ENCODE measurements at regions not wholly inside any gene's neighbourhood (a gene's known extent, or its start where the extent isn't known, plus 50 kb on each side); places are given as distances from the start of the nearest gene placed in this dataset.
"Not testable (repeated sequence)": the region's sequence is repeated elsewhere in the genome, so short reads cannot be mapped to it uniquely, and the experiment has no call there.

DNA sequence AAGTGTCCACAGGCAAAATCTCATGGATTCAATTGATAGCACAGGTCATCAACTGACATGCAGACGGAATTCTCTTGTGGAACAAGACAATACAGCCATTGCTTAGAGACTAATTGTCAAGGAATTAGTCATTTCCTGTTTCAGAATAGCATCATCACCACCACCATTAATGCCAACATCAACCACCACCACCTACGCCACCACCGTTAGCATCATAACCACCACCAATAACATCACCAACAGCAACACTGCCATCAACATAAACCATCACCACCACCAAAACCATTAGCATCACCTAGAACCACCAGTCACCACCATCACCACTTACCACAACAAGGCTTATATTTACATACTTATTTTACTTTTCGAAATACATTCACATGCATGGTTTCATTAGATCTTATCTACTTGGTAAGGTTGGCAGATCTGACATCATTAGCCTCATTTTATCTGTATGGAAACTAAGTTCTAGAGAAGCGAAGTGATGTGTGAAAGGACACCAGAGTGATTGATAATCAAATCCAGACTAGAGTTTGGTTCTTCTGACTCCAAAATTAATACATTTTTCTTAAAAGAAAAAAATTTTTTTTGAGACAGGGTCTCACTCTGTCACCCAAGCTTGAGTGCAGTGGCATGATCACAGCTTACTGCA, 2733.8 kb upstream of the TPTE start:
- H3K4me1 ChIP-seq; intact Hi-C loops (cut with DNase I): not testable (repeated sequence)

DNA sequence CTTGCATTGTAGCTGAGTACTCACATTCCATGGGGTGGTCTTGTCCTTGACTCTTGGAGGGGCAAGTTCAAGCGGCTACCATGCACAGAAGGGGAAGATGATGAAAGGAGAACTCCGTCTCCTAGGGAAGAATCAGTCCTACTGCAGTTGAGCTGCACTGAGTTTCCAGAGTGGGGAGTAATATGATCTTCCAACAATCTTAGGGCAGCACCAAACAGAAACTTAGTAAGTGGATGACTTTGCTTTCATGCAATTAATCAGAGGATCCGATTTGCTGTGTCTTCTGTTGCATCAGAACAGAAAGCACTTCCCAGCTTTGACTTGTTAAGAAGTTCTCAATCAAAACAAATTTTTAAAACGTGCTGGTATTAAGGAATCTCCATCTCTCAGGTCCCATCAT, 2727.6 kb upstream of the TPTE start:
- H3K36me3 ChIP-seq (replicated peaks in 1 of 2; ENCODE audit: insufficient read depth in 1 of 2, low read depth in 2 of 2); H3K4me1 ChIP-seq; H3K27ac ChIP-seq; H3K9me3 ChIP-seq; H3K4me3 ChIP-seq; H3K27me3 ChIP-seq; intact Hi-C loops (cut with DNase I); ATAC-seq; DNase-seq: not testable (repeated sequence)
- no CpG with 5 or more reads among the region's 4 CpGs for WGBS, 2 donors

More for the DNA sequence above, 2733.8 kb upstream of the TPTE start:
- ATAC-seq; H3K36me3 ChIP-seq (replicated peaks in 1 of 2; ENCODE audit: insufficient read depth in 1 of 2, low read depth in 2 of 2); DNase-seq; H3K4me3 ChIP-seq; H3K9me3 ChIP-seq; H3K27ac ChIP-seq; H3K27me3 ChIP-seq: not testable (repeated sequence)
- WGBS, 2 donors = no CpG with 5 or more reads among the region's 5 CpGs

DNA sequence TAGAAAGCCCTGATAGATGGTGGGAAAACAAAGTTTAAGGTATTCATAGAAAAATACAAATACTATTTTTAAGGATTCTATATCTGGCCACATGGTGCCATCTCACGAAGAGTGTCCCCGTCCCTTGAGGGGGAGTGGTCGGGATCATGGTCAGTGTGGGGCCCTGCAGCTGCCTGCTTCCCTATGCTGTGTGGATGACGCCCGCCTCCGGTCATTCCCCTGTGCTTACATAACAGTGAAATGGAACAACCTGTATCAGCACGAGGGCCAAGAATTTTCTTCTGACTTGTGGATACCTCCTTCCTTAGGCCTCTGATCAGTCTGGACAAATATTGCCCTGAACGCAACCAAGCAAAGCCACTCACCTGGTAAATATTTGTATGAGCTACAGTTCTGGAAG, 2724.1 kb upstream of the TPTE start:
- H3K4me1 ChIP-seq; H3K9me3 ChIP-seq; H3K4me3 ChIP-seq; DNase-seq; intact Hi-C loops (cut with DNase I); ATAC-seq; H3K36me3 ChIP-seq (replicated peaks in 1 of 2; ENCODE audit: insufficient read depth in 1 of 2, low read depth in 2 of 2); H3K27ac ChIP-seq; H3K27me3 ChIP-seq: not testable (repeated sequence)
- WGBS, 2 donors = no CpG with 5 or more reads among the region's 8 CpGs

DNA sequence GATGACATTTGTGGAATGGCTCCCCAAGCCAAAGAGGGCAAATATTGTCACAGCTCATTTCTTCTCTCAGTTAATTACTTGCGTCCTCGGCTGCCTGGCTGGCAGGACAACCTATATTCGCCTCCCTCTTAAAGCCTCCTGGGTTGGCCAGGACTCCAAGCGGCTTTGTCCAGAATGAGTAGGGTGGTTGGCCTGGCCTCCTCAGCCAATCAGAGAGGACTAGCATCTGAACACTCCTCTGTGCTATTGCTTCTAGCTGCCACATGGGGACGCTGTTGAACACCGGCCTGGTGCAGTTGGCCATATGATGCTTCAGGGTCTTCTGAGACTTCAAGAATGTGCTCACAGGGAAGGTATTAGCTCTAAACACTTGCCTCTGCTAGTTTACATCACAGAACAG, 2722.9 kb upstream of the TPTE start:
- intact Hi-C loops (cut with DNase I) = not testable (repeated sequence)

DNA sequence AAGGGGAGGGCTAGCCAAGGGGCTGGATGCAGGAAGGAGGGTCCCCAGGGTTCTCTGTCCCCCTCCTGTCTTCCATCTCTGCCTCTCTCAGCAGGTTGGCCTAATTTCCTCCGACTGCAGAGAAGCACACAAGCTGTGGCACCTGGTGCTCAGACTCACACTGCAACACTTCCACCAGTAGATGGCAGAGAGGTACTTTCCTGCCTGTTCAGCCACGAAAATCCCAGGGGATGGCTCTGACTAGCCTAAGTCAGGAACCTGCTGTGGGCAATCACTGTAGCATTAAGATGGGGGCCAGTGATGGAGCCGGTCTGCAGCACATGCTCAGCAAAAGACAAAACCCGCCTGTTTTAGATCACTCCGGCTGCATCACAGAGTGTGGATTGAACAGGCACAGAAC, 2721.7 kb upstream of the TPTE start:
- peak; percentile 50 for ATAC-seq
- intact Hi-C loops (cut with DNase I) = not testable (repeated sequence)

More for the DNA sequence above, 2722.9 kb upstream of the TPTE start:
- not testable (repeated sequence) for H3K27ac ChIP-seq; H3K4me1 ChIP-seq; H3K9me3 ChIP-seq; H3K27me3 ChIP-seq; DNase-seq; H3K4me3 ChIP-seq; ATAC-seq; H3K36me3 ChIP-seq (replicated peaks in 1 of 2; ENCODE audit: insufficient read depth in 1 of 2, low read depth in 2 of 2)
- WGBS, 2 donors = 46% methylated on average over 2 of the region's 6 CpGs; no CpG with 5 or more reads in 1 of the 2 donors

DNA sequence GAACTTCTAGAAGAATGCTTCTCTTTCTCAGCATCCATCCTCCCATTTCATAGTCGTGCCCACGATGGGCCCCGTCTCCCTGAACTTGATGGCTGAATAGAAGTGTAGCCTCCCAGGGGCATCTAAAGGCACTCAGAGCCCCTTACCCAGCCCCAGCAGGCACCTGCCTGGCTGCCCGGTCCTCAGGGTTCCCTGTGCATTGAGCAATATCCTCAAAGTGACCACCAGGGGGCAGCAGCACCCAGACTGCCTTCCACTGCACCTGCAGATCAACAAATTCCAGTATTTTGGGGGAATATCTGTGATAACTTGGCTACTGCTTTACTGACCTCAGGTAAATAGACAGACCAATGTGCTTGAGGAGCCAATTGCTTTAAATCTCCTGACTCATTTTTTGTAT, 2707.9 kb upstream of the TPTE start:
- H3K4me1 ChIP-seq; H3K36me3 ChIP-seq (replicated peaks in 1 of 2; ENCODE audit: insufficient read depth in 1 of 2, low read depth in 2 of 2); H3K27me3 ChIP-seq; H3K27ac ChIP-seq; DNase-seq; H3K9me3 ChIP-seq; H3K4me3 ChIP-seq; intact Hi-C loops (cut with DNase I); ATAC-seq: not testable (repeated sequence)
- no CpG with 5 or more reads among the region's 4 CpGs for WGBS, 2 donors

More for the DNA sequence above, 2721.7 kb upstream of the TPTE start:
- not testable (repeated sequence) for H3K27ac ChIP-seq; H3K36me3 ChIP-seq (replicated peaks in 1 of 2; ENCODE audit: insufficient read depth in 1 of 2, low read depth in 2 of 2); H3K4me1 ChIP-seq; DNase-seq; H3K27me3 ChIP-seq; H3K4me3 ChIP-seq; H3K9me3 ChIP-seq
- WGBS, 2 donors = no CpG with 5 or more reads among the region's 5 CpGs

DNA sequence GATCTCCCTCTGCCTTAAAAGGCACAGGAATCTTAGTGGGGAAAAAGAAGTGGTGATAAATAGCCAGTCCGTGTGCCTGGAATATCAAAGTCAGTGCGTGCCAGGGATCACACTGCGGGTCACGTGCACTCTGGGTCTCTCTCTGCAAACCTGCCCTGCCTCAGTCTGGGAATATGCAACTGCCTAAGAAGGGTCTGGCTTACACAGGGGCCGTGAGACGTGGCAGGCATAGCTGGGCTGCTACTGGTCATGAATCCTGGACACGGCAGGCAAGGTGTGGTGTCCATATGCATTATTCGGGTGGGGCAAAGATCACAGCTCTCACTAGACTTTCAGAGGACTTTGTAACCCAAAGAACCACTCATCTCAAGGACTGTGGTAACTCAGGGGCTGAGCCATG, 2704.4 kb upstream of the TPTE start:
- H3K4me3 ChIP-seq; H3K27me3 ChIP-seq; H3K27ac ChIP-seq; H3K36me3 ChIP-seq (replicated peaks in 1 of 2; ENCODE audit: insufficient read depth in 1 of 2, low read depth in 2 of 2); intact Hi-C loops (cut with DNase I); DNase-seq; ATAC-seq; H3K9me3 ChIP-seq; H3K4me1 ChIP-seq: not testable (repeated sequence)
- no CpG with 5 or more reads among the region's 8 CpGs for WGBS, 2 donors

DNA sequence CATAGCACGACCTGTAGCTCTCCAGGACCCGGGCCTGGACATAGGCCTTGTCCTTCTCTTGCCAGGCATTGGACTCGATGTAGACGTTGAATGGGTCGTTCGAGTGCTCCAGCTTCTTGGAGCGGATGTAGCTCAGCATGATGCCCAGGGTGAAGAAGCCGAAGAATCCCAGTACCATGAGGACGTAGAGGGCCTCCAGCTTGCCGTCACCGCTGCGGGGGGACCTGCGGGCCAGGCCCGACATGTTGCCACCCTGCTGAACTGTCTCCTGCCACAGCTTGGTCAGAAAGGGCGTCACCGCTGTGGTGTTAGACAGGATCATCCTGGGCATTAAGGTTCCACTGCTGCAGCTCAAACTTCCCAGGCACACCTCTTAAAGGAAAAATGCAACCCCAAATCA, 2702.1 kb upstream of the TPTE start:
- H3K9me3 ChIP-seq; DNase-seq; H3K27me3 ChIP-seq; ATAC-seq; H3K27ac ChIP-seq; intact Hi-C loops (cut with DNase I); H3K4me3 ChIP-seq; H3K4me1 ChIP-seq; H3K36me3 ChIP-seq (replicated peaks in 1 of 2; ENCODE audit: insufficient read depth in 1 of 2, low read depth in 2 of 2): not testable (repeated sequence)
- no CpG with 5 or more reads among the region's 16 CpGs for WGBS, 2 donors

DNA sequence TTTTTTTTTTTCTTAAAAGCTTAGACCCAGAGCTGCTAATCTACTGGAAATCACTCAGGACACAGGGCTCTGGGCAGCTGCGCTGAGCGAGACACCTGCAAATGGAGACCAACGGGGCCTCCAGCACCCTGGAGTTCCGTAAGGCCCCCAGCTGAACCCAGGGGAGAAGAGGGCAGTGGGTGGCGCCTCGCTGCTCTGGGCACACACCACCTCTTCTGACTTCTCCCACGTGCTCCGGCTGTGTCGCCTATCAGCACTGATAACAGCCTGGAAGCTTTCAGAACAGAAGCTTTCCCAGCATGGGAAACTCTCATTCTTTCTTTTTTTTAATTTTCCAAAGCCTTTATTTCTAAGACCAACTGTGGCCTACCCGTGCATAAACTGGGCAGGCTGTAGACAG, 2695.8 kb upstream of the TPTE start:
- H3K4me1 ChIP-seq; intact Hi-C loops (cut with DNase I); ATAC-seq; DNase-seq; H3K4me3 ChIP-seq; H3K36me3 ChIP-seq (replicated peaks in 1 of 2; ENCODE audit: insufficient read depth in 1 of 2, low read depth in 2 of 2); H3K27me3 ChIP-seq; H3K27ac ChIP-seq; H3K9me3 ChIP-seq: not testable (repeated sequence)
- WGBS, 2 donors = no CpG with 5 or more reads among the region's 10 CpGs

DNA sequence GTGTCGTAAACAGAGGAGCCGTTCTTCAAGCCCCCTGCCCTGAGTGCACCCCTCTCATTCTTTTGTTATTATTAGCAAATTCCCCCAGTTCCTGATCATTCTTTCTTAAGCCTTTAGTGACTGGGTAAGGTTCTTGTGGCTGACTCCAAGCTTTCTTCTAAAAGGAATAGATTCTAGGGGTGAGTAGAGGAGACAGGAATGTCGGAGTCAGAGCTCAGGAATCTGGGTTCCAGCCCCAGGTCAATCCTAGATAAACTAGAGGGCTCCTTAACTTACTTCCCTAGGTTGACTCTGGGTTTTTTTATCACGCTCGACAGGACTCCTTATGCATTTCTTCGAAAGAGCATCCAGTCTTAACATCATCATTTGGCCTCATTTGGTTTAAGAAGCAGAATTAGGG, 2695.2 kb upstream of the TPTE start:
- H3K36me3 ChIP-seq (replicated peaks in 1 of 2; ENCODE audit: insufficient read depth in 1 of 2, low read depth in 2 of 2); intact Hi-C loops (cut with DNase I); H3K4me3 ChIP-seq; DNase-seq; H3K4me1 ChIP-seq; H3K27ac ChIP-seq; ATAC-seq; H3K27me3 ChIP-seq; H3K9me3 ChIP-seq: not testable (repeated sequence)
- WGBS, 2 donors = no CpG with 5 or more reads among the region's 6 CpGs

DNA sequence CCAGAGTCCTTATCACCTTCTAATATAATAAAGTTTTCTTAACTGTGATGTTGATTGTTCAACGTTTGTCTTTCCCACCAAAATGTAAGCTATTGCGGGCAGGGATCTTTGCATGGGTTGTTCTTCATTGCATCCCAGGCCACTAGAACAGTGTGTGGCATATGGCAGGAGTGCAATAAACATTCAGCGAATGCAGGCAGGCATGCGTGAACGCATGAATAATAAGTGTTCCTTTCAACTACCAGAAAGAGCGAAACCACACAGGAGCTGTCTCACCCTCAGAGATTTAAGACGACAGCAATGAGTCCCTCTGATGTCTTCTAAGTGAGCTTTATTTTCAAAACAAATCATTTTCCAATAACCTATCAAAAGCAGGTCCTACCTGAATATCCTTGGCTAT, 2693.1 kb upstream of the TPTE start:
- H3K4me3 ChIP-seq; intact Hi-C loops (cut with DNase I); H3K36me3 ChIP-seq (replicated peaks in 1 of 2; ENCODE audit: insufficient read depth in 1 of 2, low read depth in 2 of 2); H3K9me3 ChIP-seq; DNase-seq; H3K27me3 ChIP-seq; H3K27ac ChIP-seq; ATAC-seq; H3K4me1 ChIP-seq: not testable (repeated sequence)
- WGBS, 2 donors = no CpG with 5 or more reads among the region's 7 CpGs

DNA sequence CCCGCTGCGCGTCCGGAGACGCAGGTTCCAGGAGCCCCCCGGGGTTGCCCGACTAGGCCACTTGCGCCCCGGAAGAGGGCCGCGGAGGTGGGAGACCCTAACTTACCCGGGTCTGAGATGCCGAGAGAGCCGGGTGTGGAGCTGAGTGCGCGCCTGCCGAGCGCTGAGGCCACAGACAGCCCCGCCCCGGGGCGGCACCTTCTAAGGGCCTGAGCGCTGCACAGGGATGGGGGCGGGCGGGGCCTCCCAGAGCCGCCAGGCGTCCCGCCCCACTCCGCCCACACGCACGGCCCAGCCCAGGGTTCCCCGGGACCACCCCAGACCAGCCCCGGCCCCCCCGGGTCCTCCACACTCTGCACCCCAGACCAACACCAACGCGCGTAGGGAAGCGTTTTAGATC, 2692.0 kb upstream of the TPTE start:
- H3K4me1 ChIP-seq; H3K9me3 ChIP-seq; ATAC-seq; intact Hi-C loops (cut with DNase I); DNase-seq; H3K36me3 ChIP-seq (replicated peaks in 1 of 2; ENCODE audit: insufficient read depth in 1 of 2, low read depth in 2 of 2); H3K27ac ChIP-seq; H3K27me3 ChIP-seq; H3K4me3 ChIP-seq: not testable (repeated sequence)
- WGBS, 2 donors = no CpG with 5 or more reads among the region's 37 CpGs
